HUES64 (cell line): ENCODE measurements at regions not wholly inside any gene's neighbourhood (a gene's known extent, or its start where the extent isn't known, plus 50 kb on each side); places are given as distances from the start of the nearest gene placed in this dataset.
"Not testable (repeated sequence)": the region's sequence is repeated elsewhere in the genome, so short reads cannot be mapped to it uniquely, and the experiment has no call there.

Source experiments
- H3K27ac ChIP-seq: 2 replicates; pipeline ENCODE4 v1.7.0; 2013; ENCODE audit warnings: low read depth, low read length, inconsistent platforms
- H3K27me3 ChIP-seq: 2 replicates; pipeline ENCODE4 v1.6.1; 2013; ENCODE audit warnings: mild to moderate bottlenecking, low read length; ENCODE audit not compliant: insufficient read depth
- H3K36me3 ChIP-seq: 2 replicates; pipeline ENCODE4 v1.6.1; 2013; ENCODE audit warnings: mild to moderate bottlenecking, low read length; ENCODE audit not compliant: insufficient read depth
- H3K4me1 ChIP-seq: 2 replicates; pipeline ENCODE4 v1.6.1; 2013; ENCODE audit warnings: mild to moderate bottlenecking, low read length, moderate library complexity; ENCODE audit not compliant: insufficient read depth
- H3K4me3 ChIP-seq: 2 replicates; pipeline ENCODE4 v1.5.1; 2013; ENCODE audit warnings: mild to moderate bottlenecking, low read length, moderate library complexity
- H3K9ac ChIP-seq: 2 replicates; pipeline ENCODE4 v1.6.1; 2013; ENCODE audit warnings: mild to moderate bottlenecking, low read depth, low read length
- H3K9me3 ChIP-seq: 2 replicates; pipeline ENCODE4 v1.6.1; 2013; ENCODE audit warnings: low read depth, low read length; ENCODE audit not compliant: insufficient read depth
- WGBS: fragments of 150-250, 120-280 bp; methylation state at CpG from one replicate; pipeline ENCODE4 v1.1.7; 2013; ENCODE audit warnings: missing lambda C conversion rate; 5-methylcytosine and 5-hydroxymethylcytosine counted together

DNA sequence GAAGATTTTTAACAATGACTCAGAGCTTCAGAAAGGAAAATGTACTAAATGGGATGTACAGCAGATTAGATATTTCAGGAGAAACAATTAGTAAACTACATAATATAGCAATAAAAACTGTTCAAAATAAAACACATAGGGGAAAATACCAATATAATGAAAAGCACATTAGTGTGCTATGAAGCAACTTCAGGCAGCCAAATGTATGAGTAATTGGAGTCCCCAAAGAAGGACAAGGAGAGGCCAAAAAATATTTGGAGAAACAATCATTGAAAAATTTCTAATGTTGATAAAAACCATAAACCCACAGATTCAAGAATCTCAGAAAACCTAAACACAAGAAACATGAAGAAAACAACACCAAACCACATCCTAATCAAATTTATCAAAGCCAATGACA is 129.3 kb upstream of the CHRDL1 start:
- Histone ChIP-seq H3K27me3 (no peaks in the 10 kb centered on the region), H3K9me3 (no peaks in the 10 kb centered on the region), H3K4me3 (no peak overlapping the region), H3K36me3 (no peaks in the 10 kb centered on the region), H3K4me1 (no peaks in the 10 kb centered on the region), H3K27ac (no peak overlapping the region), H3K9ac (no peak overlapping the region)

DNA sequence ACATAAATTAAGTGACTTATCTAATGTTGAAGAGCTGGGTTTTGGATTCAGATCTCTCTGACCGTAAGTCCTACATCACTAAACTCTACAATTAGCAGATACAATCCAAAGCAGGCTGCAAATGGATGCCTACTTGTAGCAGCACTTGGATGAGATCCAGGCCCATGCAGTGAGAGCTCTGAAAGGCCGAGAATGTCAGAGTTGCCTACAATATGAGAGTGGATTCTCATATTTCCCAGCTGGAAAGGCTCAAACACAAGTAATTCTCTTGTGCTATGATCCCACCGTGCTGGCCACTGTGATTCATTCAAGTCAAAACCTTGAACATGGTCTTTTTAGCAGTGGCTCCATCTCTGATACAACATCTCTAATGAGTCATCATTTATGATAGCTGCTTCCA is 125.4 kb upstream of the CHRDL1 start:
- Histone ChIP-seq H3K9ac (no peak overlapping the region), H3K9me3 (no peaks in the 10 kb centered on the region), H3K4me3 (no peak overlapping the region), H3K27ac (no peak overlapping the region), H3K4me1 (no peaks in the 10 kb centered on the region), H3K36me3 (no peaks in the 10 kb centered on the region), H3K27me3 (no peaks in the 10 kb centered on the region)
- WGBS, result 97% methylated on average over 3 of the region's 3 CpGs

DNA sequence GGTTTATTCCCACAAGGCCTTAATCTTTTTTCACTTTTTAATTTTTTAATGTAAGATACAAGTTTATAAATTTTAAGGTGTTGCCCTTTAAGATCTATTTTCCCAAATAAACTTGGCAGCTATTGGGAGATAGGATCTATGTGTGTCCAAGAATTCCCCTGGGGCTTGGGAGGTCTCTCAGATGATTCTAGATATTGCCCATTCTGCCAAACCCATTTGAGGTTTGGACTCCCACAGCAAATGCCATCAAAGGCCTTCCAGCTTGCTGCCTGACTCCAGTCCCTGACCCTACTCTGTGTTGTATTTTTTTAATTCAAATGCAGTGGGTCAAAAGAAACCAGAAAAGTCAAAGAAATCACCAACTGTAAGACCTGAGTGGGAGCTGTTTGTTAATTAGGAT is 120.0 kb upstream of the CHRDL1 start:
- Histone ChIP-seq H3K9ac (no peak overlapping the region), H3K27me3 (no peaks in the 10 kb centered on the region), H3K9me3 (no peaks in the 10 kb centered on the region), H3K27ac (no peak overlapping the region), H3K36me3 (no peaks in the 10 kb centered on the region), H3K4me3 (no peak overlapping the region), H3K4me1 (no peaks in the 10 kb centered on the region)

DNA sequence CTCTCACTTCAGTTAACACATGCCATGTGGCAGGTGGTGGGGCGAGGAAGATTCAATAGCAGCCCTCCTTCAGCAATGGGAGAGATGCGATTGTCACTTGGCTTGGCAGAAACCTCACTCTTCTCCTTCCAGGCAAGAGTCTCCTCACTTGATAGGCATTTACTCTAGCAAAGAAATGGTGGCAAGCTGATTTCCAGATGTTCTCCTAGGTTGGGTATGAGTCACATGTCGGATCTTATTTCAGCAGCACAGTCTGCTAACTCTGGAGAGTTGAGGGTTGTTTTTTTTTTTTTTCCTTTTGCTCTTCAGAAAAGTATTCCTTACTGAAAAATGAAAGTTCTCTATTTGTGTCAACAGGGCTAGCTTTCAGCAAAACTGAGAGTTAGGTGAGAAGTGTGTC is 119.5 kb upstream of the CHRDL1 start:
- Histone ChIP-seq H3K4me1 (no peaks in the 10 kb centered on the region), H3K27ac (no peak overlapping the region), H3K27me3 (no peaks in the 10 kb centered on the region), H3K4me3 (no peak overlapping the region), H3K9me3 (no peaks in the 10 kb centered on the region), H3K9ac (no peak overlapping the region), H3K36me3 (no peaks in the 10 kb centered on the region)
- 97% methylated on average over 3 of the region's 3 CpGs for WGBS

DNA sequence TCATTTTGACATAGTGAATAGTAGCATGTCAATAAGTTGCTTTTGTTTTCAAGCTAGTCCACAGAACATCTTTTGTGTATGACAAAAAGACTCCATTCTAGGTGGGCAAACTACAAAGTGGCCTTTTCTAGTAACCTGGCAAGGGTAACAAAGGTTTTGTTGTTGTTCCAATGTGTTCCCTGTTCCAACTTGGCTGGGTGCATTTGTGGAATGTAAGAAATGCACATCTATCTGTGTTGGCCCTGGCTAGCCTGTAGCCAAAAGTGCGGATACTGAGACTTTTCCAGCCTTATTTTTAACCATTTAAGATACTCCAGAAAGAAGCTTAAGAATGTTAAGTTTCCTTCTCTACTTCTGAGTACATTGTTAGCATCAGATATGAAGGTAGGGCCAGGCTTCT is 118.7 kb upstream of the CHRDL1 start:
- no peaks in the 10 kb centered on the region for H3K36me3 ChIP-seq
- WGBS, result no CpG with 5 or more reads among the region's 1 CpG
- H3K9me3 ChIP-seq, result no peaks in the 10 kb centered on the region
- no peaks in the 10 kb centered on the region for H3K4me1 ChIP-seq
- H3K9ac ChIP-seq, result no peak overlapping the region
- H3K4me3 ChIP-seq, result no peak overlapping the region
- no peak overlapping the region for H3K27ac ChIP-seq
- H3K27me3 ChIP-seq, result no peaks in the 10 kb centered on the region

DNA sequence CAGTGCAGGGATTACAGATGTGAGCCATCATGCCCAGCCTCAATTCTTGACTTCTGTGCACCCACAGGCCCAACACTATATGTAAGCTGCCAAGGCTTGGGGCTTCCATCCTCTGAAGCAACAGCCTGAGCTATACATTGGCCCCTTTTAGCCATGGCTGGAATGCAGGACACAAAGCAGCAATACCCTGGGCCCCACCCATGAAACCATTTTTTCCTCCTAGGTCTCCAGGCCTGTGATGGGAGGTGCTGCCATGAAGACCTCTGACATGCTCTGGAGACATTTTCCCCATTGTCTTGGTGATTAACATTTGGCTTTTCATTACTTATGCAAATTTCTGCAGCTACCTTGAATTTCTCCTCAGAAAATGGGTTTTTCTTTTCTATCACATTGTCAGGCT is 109.1 kb upstream of the CHRDL1 start:
- H3K36me3 ChIP-seq, H3K4me3 ChIP-seq: not testable (repeated sequence)

DNA sequence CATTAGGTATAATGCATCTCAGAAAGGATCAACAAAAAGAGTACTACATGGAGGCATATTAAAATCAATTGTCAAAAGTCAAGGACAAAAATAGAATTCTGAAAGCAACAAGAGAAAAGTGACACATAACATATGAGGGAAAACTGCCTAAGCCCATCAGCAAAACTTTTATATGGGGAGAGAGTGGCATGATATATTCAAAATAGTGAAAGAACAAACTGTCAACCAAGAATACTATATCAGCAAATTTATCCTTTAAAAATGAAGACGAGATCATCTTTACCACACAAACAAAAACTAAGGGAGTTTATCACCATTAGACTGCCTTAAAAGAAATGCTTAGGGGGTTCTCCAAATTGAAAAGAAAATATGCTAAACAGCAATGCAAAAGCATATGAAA is 86.4 kb upstream of the CHRDL1 start:
- Histone ChIP-seq H3K9me3 (no peaks in the 10 kb centered on the region), H3K9ac (no peak overlapping the region), H3K27ac (no peak overlapping the region), H3K4me1 (no peaks in the 10 kb centered on the region), H3K4me3 (no peak overlapping the region), H3K36me3 (no peaks in the 10 kb centered on the region), H3K27me3 (no peaks in the 10 kb centered on the region)
- no CpG with 5 or more reads among the region's 1 CpG for WGBS

More for the DNA sequence above, 109.1 kb upstream of the CHRDL1 start:
- H3K9ac ChIP-seq, H3K27me3 ChIP-seq, H3K9me3 ChIP-seq, H3K27ac ChIP-seq, H3K4me1 ChIP-seq: not testable (repeated sequence)

DNA sequence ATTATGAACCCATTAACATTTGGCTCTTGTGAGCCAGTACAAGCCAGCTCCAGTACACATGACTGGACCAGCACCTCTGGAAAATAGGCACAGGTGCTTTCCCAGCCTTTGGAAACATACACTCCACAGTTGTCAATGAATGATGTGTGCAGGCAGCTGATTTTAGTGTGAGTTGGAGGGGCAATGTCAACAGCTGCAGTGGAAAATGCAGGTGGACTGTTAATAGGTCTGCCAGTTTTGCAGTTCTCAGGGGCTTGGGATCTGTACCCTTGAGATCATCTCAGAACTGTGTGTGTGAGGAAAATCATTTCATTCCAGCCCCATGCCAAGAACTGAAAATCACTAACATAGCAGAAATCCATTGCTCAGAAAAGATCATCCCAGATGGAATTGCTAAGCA is 81.7 kb upstream of the CHRDL1 start:
- no peaks in the 10 kb centered on the region for H3K9me3 ChIP-seq
- no peak overlapping the region for H3K27ac ChIP-seq
- H3K27me3 ChIP-seq, result no peaks in the 10 kb centered on the region
- H3K9ac ChIP-seq, result no peak overlapping the region
- H3K4me3 ChIP-seq, result no peak overlapping the region
- no peaks in the 10 kb centered on the region for H3K4me1 ChIP-seq
- H3K36me3 ChIP-seq, result no peaks in the 10 kb centered on the region

DNA sequence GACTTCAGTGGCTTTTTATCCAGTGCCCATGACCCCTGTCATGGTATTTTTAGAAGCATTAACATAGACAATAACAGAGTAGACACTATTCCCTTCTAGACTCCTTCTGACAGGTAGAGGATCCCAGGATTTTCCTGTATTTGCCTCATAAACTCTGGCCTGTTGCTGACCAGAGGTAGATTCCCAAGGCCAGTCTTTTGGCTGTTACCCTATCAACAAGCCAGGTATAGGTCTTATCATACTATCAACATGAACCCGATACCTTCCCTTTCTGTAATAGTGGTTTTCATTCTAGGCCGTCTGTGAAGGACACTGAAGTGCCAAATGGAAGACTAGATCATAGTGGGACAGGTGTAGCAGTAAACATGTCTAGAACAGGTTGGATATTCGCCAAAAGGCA is 76.2 kb upstream of the CHRDL1 start:
- WGBS, result 91% methylated on average over 2 of the region's 3 CpGs
- Histone ChIP-seq H3K9ac (no peak overlapping the region), H3K27me3 (no peaks in the 10 kb centered on the region), H3K36me3 (no peaks in the 10 kb centered on the region), H3K27ac (no peak overlapping the region), H3K4me1 (no peaks in the 10 kb centered on the region), H3K4me3 (no peak overlapping the region), H3K9me3 (no peaks in the 10 kb centered on the region)

DNA sequence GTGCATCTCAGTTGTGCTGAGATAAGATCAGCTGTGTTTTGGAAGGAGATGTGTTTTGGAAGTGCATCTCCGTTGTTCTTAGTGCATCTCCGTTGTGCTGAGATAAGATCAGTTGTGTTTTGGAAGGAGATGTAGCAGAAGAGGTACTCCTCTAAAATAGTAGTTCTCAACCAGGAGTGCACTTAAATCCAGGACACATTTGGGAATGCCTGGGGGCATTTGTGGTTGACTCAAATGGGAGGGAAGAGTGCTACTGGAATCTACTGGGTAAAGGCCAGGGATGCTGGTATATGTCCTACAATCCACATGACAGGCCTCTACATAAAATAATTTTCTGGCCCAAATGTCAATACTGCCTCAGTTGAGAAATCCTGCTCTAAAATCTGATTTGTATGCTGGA is 70.8 kb upstream of the CHRDL1 start:
- 91% methylated on average over 2 of the region's 2 CpGs for WGBS
- Histone ChIP-seq H3K4me3 (no peak overlapping the region), H3K9me3 (no peaks in the 10 kb centered on the region), H3K9ac (no peak overlapping the region), H3K36me3 (no peaks in the 10 kb centered on the region), H3K27ac (no peak overlapping the region), H3K27me3 (no peaks in the 10 kb centered on the region), H3K4me1 (no peaks in the 10 kb centered on the region)

DNA sequence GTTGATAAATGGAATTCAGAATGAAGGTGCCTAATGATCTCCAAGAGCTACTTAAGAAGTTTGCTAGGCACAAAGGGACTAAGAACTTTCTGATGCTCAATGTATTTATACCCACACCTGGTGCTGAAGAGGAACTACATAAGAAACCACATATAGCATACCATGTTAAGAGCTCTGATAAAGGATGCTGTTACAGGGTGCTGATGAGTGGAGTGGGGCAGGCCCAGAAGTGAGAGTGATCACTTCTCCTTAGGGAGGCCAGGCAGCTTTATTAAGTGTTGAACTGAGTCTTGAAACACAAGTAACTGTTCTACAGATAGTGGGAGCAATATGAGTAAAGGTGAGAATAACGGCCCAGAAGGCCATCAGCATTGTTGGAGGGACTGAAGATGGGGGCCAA is 68.3 kb upstream of the CHRDL1 start:
- no peaks in the 10 kb centered on the region for H3K4me1 ChIP-seq
- H3K4me3 ChIP-seq, result no peak overlapping the region
- no peaks in the 10 kb centered on the region for H3K9me3 ChIP-seq
- H3K27me3 ChIP-seq, result no peaks in the 10 kb centered on the region
- H3K36me3 ChIP-seq, result no peaks in the 10 kb centered on the region
- 94% methylated on average over 1 of the region's 1 CpG for WGBS
- H3K27ac ChIP-seq, result no peak overlapping the region
- no peak overlapping the region for H3K9ac ChIP-seq

DNA sequence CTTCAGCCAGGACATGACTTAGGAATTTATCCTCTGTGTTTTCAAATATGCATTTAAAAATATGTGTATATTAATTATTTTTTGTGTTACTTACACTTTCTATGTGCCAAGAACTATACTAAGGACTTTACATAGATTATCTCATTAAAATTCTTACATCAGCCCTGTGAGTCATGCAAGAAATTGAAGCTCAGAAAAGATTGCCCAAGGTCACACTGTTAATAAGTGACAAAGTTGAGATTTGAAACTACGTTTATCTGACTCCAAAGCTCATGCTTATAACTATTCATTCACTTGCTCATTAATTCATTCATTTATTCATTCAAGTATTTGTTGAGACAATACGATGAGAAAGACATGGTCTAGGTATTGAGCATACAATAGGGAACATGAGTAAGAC is 62.9 kb upstream of the CHRDL1 start:
- Histone ChIP-seq H3K9ac (no peak overlapping the region), H3K36me3 (no peaks in the 10 kb centered on the region), H3K4me3 (no peak overlapping the region), H3K27me3 (no peaks in the 10 kb centered on the region), H3K27ac (no peak overlapping the region), H3K4me1 (no peaks in the 10 kb centered on the region), H3K9me3 (no peaks in the 10 kb centered on the region)
- WGBS, result no CpG with 5 or more reads among the region's 2 CpGs
